ENCODE measurements at regions not wholly inside any gene's neighbourhood (a gene's known extent, or its start where the extent isn't known, plus 50 kb on each side); places are given as distances from the start of the nearest gene placed in this dataset.

- ATAC-seq (no peak), FAIRE-seq (no peak), DNase-seq (ENCODE audit: low read depth, low spot score) (no peak)
- no peaks in the 10 kb centered on the region for H3K79me2 ChIP-seq (ENCODE audit: control insufficient read depth, insufficient read depth, low read length)
- H3K4me3 ChIP-seq: no peak overlapping the region
- no peaks in the 10 kb centered on the region; a peak in 1 of 4 replicates for H3K27me3 ChIP-seq (replicated peaks in 1 of 2; ENCODE audit: control insufficient read depth in 2 of 2, insufficient read depth in 2 of 2, low read length in 1 of 2)
- no TSS peak for BruUV-seq (replicated peaks)
- H2AFZ ChIP-seq (ENCODE audit: control insufficient read depth, low read depth, low read length): no peak overlapping the region
- CTCF ChIA-PET: interaction anchor here (0.5 kb wide), 1 partner anchor 334 kb away, joined by 3 read pairs; no protein-coding TSS in a partner anchor
- no peak overlapping the region for H3K9ac ChIP-seq (ENCODE audit: control insufficient read depth, insufficient read depth, low read length)
- no peaks in the 10 kb centered on the region for H3K9me3 ChIP-seq (replicated peaks; ENCODE audit: control insufficient read depth, insufficient read depth, low read length)
- H3K36me3 ChIP-seq (ENCODE audit: control insufficient read depth in 2 of 2, insufficient read depth in 2 of 2, low read length in 1 of 2): no peaks in the 10 kb centered on the region
- SMC1A ChIA-PET (ENCODE audit: uncharacterized antibody, unreplicated experiment): no interaction called here
- H3K4me1 ChIP-seq (ENCODE audit: control insufficient read depth, insufficient read depth, low read length): no peaks in the 10 kb centered on the region
- RAD21 ChIA-PET (ENCODE audit: unreplicated experiment): no interaction called here
- POLR2A ChIA-PET: no interaction called here
- in situ Hi-C loops (cut with MboI): no loop called here
- H3K27ac ChIP-seq (ENCODE audit: control insufficient read depth, insufficient read depth): no peak overlapping the region
- no peak overlapping the region for H3K4me2 ChIP-seq (ENCODE audit: control insufficient read depth, insufficient read depth)
- H4K20me1 ChIP-seq (ENCODE audit: control insufficient read depth, insufficient read depth): no peaks in the 10 kb centered on the region
- intact Hi-C loops (cut with micrococcal nuclease; ENCODE audit: unreplicated experiment): no loop called here
- 15% methylated on average over 22 of the region's 22 CpGs for WGBS (ENCODE audit: insufficient coverage, insufficient replicate concordance, low lambda C conversion rate, missing lambda C conversion rate)
- TF ChIP-seq CTCF (IDR thresholded peaks at IDR 0.05 in 2 of 3, conservative IDR thresholded peaks at IDR 0.05 in 1 of 3; ENCODE audit: control insufficient read depth in 2 of 3, extremely low read depth in 1 of 3, insufficient read depth in 1 of 3, low read depth in 3 of 3, low read length in 3 of 3) (no peak), POLR2AphosphoS2 (IDR thresholded peaks at IDR 0.05; ENCODE audit: low read depth, low read length) (no peak), NFYB (IDR thresholded peaks at IDR 0.05; ENCODE audit: insufficient read depth, low read depth, low read length) (no peak), ZBTB4 (CRISPR knock-in tag; IDR thresholded peaks at IDR 0.05) (no peak), TCF3 (IDR thresholded peaks at IDR 0.05; ENCODE audit: borderline replicate concordance, insufficient read depth, low read depth, low read length) (no peak), FOXM1 (IDR thresholded peaks at IDR 0.05; ENCODE audit: low read depth, low read length) (no peak), SUPT20H (IDR thresholded peaks at IDR 0.05; ENCODE audit: borderline replicate concordance, control insufficient read depth, low read depth, low read length) (no peak), BHLHE40 (IDR thresholded peaks at IDR 0.05; ENCODE audit: borderline replicate concordance in 1 of 2, low read depth in 2 of 2, low read length in 1 of 2) (no peak)
Observed at GRCh38 chr1:30642391-30643120, 80.8 kb downstream of the MATN1 start.
